ENCODE measurements at regions not wholly inside any gene's neighbourhood (a gene's known extent, or its start where the extent isn't known, plus 50 kb on each side); places are given as distances from the start of the nearest gene placed in this dataset.

- no peak for DNase-seq
These were observed 795.2 kb downstream of the SLC16A7 start for GRCh38 chr12:60391051-60391450.

- no peak for DNase-seq
These were observed 796.0 kb downstream of the SLC16A7 start for GRCh38 chr12:60391791-60392190.

- DNase-seq: no peak
These were observed 797.3 kb downstream of the SLC16A7 start for GRCh38 chr12:60393093-60393492.

GRCh38 chr12:60394665-60395064, 798.8 kb downstream of the SLC16A7 start:
- no peak for DNase-seq

GRCh38 chr12:60398547-60398946, 802.7 kb downstream of the SLC16A7 start:
- DNase-seq: no peak

- DNase-seq: no peak
These were observed 803.2 kb downstream of the SLC16A7 start for GRCh38 chr12:60399064-60399463.

GRCh38 chr12:60402996-60403395, 807.2 kb downstream of the SLC16A7 start:
- DNase-seq: no peak

- DNase-seq: no peak
These were observed 819.5 kb downstream of the SLC16A7 start for GRCh38 chr12:60415351-60415750.

GRCh38 chr12:60419986-60420385, 824.2 kb downstream of the SLC16A7 start:
- DNase-seq: no peak

GRCh38 chr12:60421741-60422140, 825.9 kb downstream of the SLC16A7 start:
- DNase-seq: no peak

GRCh38 chr12:60437297-60437696, 841.5 kb downstream of the SLC16A7 start:
- DNase-seq: no peak

GRCh38 chr12:60441577-60441976, 845.7 kb downstream of the SLC16A7 start:
- no peak for DNase-seq

- no peak for DNase-seq
These were observed 855.6 kb downstream of the SLC16A7 start for GRCh38 chr12:60451457-60451856.

GRCh38 chr12:60465060-60465459, 869.2 kb downstream of the SLC16A7 start:
- DNase-seq: no peak

- no peak for DNase-seq
These were observed 872.7 kb downstream of the SLC16A7 start for GRCh38 chr12:60468546-60468945.

GRCh38 chr12:60475825-60476224, 880.0 kb downstream of the SLC16A7 start:
- no peak for DNase-seq

- DNase-seq: no peak
These were observed 891.5 kb downstream of the SLC16A7 start for GRCh38 chr12:60487284-60487683.

- no peak for DNase-seq
These were observed 893.2 kb downstream of the SLC16A7 start for GRCh38 chr12:60489071-60489470.

GRCh38 chr12:60494244-60494643, 898.4 kb downstream of the SLC16A7 start:
- DNase-seq: peak; percentile 52

GRCh38 chr12:60498656-60499055, 902.8 kb downstream of the SLC16A7 start:
- DNase-seq: no peak

- no peak for DNase-seq
These were observed 905.4 kb downstream of the SLC16A7 start for GRCh38 chr12:60501124-60501729.

- peak; percentile 37 for DNase-seq
These were observed 927.0 kb downstream of the SLC16A7 start for GRCh38 chr12:60522684-60523400.

- DNase-seq: no peak
These were observed 933.4 kb downstream of the SLC16A7 start for GRCh38 chr12:60529261-60529660.

GRCh38 chr12:60529723-60530122, 933.9 kb downstream of the SLC16A7 start:
- DNase-seq: no peak

- DNase-seq: no peak
These were observed 939.5 kb downstream of the SLC16A7 start for GRCh38 chr12:60535363-60535762.

Measured in NCI-H2171 treated with DMSO at 0.1 percent for 48 hours (cell line).